Fibroblast of skin of right quadriceps (primary cell): ENCODE measurements at regions not wholly inside any gene's neighbourhood (a gene's known extent, or its start where the extent isn't known, plus 50 kb on each side); places are given as distances from the start of the nearest gene placed in this dataset.
A peak's percentile ranks its signal among the peaks of the same experiment; 100 is the strongest.

Experiments used
- DNase-seq: peaks from one replicate; pipeline ENCODE4 v3.0.0-alpha.2; 2013

DNA sequence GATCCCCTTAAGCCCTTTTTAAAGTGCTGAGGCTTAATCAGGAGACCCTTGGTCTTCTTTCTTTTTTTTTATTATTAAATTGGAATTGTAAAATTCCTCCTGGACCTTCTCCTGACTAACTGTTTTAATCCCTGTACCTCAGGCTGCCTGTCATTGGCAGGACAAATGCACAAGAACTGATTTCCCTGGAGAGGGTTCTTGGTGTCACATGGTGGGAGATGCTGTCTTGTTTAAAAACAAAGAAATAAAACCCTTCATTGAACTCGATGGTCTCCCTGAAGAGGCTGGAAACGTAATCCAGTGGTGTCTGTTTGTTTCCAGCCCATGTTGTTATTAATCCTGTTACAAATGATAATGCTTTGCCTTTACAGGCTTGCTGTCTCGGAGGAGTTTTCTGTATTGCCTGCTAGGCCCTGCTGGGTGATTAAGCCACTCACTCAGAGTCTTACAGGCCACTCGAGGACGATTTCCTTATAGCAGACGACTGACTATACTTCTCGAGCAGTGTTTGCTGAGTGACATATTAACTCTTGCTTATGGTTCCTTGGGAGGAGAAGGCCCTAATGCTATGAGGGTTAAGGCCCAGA lies 100.5 kb upstream of the MGAT5 start:
- no peak for DNase-seq

DNA sequence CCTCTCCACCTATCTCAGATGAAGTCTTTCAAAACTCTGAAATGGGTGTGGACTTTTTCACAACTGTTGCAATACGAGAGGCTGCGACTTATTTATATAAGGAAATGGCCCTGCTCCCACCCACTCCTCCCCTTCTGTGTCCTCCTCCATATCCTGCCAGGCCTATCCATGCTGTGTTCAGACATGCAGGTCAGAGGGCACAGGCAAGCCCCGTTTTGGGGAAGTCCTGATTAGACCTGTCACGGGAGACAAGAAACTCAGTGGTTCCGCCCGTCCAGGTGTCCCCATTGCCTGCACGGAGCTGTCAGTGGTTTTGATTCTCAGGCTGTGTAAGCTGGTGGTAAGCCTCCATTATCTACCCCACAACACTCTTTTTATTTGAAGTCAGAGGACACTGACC lies 99.6 kb upstream of the MGAT5 start:
- no peak for DNase-seq

DNA sequence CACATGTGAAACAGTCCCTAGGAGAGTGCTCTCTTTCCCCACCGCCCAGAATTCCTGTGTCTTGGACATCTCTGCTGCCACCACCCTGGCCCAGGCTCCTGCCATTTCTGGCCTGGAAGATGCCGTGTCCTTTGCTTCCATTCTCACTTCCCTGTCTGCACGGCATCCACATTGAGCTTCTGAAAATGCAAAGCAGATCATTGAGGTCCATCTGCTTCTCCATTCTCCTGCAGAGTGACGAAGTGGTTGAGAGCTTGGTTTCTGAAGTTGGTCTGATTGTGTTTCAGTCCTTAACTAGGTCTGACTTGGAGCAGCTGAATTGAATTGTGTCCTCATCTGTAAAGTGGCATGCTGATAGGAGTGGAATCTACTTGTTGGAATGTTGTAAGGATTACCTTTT lies 98.7 kb upstream of the MGAT5 start:
- DNase-seq: no peak

DNA sequence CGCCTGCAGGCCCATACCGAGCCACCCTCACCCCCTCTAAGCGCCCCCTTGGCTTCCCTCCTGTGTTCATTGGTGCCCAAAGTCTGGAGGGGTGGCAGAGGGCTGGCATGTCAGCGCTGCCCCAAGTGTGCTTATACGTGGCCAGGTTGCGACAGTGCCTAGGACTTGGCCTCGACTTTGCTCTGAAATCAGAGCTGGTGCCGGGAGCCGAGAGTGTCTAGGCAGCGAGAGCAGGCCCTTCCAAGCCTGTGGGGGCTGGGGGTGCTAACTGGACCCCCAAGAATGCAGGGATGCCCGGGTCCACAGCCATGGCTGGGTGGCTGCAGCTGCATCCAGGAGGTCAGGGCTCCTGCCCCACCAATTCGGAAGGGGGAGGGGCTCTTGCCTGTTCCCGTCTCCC lies 95.6 kb upstream of the MGAT5 start:
- no peak for DNase-seq

DNA sequence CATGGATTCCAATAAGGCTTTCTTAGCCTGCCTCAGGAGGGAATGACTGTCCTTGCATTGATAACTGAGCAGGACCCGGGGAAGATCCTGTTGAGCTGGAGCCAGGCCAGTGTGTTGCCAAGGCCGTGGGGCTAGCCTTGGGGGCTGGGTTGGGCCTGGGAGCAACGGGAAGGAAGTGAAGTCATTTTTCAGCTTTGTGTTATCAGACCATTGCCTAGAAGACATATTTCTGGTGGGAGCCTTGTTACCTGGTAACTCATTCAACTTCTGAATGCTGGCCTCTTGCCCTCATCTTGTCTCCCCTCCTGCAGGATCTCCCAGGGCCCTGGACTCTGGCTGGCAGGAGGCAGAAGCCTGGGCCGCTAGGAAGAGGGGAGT lies 92.7 kb upstream of the MGAT5 start:
- DNase-seq: no peak

DNA sequence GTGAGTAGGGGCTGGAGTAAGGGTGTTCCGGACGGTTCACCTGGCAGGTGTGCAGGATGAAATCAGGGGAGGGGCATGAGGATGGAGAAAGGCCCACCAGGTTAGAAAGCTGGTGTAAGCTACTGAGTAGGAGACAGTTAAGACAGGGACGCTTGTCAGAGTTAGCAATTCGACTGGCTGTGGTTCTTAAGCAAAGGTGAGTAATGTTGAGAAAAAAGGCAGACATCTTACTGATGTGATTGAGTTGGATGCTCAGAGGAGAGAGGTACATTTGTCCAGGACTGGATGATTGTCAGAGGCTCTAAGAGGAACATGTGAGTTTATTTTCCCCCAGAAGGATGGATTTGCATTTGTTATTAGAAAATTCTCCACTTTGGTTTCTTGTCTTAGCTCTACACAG lies 90.5 kb upstream of the MGAT5 start:
- DNase-seq: no peak

DNA sequence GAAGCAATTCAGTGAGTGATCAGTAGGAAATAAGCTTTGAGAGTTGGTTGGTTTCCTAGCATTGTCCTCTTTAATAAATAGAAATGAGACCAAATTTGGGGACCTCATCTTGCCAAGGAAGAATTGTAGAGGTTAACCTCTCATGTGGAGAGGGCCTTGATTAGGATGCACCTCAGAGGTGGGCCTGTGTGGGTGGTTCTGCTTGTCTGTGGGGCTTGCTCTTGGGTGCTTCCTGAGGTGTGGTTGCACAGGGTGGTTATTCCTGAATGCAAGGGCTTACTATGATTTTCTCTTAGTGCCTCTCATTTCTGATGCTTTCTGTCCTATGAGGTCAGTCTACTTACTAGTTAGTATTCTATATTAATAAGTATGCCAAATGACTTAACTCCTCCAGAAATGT lies 89.6 kb upstream of the MGAT5 start:
- no peak for DNase-seq

DNA sequence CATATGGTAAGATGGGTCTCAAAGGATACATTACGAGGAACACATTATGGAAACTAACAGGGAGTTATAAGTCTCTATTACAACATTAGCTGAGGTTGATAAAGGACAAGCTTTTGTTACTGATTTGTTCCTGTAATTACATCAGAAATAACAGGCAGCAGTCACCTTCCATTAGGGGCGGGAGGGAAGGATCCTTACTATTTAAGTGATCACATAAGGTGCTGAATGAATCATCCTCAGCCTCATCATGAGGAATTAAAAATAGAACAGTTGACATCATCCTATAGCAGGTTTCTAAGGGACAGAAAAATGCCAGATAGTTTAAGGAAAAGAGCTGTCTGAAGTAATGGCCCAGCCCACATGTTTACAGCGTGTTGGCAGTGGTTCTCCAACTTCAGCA lies 86.9 kb upstream of the MGAT5 start:
- DNase-seq: peak; percentile 61

DNA sequence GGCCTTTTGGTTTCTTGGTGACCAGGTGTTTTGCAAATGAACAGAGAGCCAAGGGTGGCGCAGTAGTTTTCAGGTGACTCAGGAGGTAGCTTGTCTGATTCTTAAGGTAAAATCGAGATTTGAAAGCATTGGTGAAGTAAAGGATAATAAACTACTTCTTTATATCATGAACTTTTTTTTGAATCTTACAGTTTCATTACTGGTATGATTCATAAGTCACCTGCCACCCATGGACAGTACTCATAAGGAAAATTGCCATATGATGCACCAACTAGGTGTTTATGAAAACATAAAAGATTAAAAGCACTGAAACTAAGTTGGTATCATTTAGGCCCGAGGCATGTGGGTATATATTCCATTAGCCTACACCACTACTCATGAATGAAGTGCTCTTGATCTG lies 84.1 kb upstream of the MGAT5 start:
- no peak for DNase-seq

DNA sequence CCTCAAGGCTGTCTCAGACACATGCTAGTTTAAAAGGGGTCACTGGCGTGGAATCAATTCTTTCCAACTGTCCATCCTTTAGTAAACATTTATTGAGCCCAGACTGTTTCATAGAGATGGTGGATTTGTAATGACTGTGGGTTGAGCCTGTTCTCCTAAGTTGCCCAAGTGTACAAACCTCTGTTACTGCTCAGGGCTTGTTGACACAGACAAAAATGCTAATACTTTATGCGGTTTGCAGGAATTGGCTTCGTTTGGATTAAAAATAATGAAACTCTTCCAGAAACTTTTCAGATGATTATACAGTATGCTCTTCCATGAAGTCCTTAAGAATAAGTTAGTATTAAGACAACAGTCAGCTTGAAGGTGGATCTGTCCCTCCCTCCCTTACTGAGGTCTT lies 83.6 kb upstream of the MGAT5 start:
- DNase-seq: no peak

DNA sequence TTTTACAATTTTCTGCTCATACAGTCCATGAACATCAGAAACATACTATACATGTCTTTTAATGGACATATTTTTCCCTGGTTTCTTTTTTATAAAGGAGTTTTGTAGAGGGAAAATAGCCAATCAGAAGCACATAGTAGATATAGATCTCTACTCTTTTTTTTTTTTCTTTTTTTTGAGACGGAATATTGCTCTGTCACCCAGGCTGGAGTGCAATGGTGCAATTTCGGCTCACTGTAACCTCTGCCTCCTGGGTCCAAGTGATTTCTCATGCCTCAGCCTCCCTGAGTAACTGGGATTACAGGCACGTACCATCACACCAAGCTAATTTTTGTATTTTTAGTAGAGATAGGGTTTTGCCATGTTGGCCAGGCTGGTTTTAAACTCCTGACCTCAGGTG lies 83.2 kb upstream of the MGAT5 start:
- no peak for DNase-seq

DNA sequence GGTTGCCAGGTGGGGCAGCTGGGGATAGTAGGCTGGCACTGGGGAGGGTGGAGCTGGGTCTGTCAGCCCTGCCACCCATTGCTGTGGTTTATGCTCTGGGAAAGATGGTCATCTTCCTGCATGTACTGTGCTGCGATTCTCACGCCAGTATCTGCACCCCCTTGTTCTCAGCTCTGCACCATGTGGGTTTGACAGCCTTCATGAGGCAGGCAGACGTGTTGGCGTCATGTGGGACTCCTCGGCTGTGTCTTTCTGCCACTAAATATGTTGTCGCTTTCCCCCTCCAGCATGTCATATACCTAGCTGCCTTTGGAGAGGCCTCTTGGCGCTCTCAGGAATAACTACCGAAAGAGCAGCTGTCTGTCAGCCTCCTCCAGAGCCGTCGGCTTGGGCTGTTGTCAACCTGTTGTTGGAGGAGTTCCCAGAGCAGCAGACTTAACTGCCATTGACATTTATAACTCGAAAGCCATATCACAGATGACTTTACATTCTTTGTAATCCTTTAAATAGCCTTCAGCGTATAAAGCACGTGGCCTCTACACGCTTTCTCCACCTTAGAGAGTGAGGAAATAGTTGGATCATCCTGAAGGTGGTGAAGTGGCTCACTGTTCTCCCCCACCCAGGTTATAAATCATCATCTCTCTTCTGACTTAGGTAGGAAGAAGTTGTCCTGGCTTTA lies 80.4 kb upstream of the MGAT5 start:
- DNase-seq: peak; percentile 12

DNA sequence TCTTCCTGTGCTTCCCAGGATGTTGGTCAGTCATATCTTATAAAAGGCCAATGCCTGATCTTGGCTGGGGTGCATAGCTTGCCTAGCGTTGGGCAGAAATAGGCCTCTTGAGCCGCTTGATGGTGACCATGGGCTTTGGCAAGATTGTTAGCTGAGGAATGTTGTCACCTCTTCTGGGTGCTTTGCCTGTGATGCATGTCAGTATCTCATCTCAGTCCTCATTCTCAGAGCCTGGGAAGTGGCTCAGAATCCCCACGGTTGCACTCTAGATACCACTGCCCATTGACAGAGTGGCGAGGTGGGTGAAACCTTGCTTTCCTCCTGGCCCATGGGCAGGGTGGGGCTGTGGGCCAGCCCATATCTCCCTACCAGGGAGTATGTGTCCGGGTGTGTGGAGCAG lies 79.2 kb upstream of the MGAT5 start:
- no peak for DNase-seq

DNA sequence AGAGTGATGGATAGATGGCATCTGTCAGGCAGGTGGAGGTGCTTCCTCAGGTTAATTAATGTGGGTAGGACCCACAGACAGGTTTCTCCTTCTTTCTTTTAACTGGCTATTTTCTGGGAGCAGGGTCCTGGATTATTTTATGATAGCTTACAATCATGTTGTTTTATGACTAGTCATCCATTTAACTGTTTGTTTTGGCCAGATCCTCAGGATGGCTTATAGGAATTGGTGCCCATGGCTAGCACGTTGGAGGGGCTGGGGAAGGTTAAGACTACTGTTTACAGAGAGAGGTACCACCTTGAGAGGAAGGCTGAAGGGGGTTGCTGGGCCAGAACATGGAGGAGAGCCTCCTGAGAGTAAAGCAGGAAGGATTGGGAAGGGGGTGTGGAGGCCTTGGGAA lies 78.0 kb upstream of the MGAT5 start:
- DNase-seq: no peak

DNA sequence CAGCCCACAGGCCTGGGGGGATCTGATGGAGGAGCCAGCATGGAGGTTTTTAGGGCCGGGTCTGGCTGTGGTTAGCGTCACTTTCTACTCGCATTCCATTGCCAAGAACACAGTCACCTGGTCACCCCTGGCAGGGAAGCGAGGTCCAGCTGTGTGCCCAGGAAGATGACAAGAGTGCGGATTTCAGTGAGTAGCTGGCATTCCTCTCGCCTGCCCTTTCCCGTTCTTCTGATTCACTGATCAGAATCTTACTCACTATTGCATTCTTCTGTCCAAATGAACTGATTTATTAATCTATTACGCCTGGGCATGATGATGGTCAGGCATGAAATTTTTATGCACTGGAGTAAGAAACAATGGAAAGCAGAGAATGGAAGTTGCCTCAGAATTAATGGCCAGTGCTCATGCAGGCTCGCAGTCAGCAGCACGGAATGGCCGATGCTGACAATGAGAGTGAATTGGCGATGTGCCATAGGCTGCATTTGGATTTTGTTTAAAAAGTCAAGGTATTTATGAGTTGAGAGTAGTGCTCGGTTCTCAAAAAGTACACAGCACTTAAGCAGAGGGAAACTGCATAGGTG lies 76.4 kb upstream of the MGAT5 start:
- peak; percentile 23 for DNase-seq

DNA sequence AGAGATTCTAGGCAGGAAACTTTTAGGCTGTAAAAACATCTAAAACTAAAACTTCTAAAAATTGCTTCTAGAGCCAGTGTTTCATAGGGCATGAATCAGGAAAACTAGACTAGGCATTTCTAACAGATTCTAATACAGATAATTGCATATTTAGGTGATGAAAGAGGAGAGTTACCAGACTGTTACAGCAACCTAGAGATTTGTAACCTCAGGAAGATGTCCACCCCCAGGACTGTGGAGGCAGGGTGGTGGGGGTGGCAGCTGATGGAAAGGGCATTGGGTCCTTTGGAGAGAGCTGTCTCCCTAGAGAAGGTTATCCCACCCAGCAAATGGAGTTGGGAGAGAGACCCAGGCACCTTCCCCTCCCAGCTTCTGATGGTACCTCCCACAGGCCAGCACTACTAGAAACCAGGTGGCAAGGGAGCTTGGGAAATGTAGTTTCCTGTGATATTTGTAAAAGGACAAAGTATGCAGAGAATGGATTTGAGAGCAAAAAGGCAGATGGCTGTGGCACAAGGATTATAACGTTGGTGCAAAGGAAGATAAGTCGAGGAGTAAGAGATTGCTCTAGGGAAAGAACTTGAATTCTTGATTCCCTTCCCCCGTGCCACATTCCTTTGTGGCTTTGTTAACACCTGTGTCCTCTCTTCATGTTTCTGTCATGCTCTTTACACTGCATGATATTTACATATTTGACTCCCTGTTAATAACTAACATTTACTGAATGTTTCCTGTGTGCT lies 75.6 kb upstream of the MGAT5 start:
- peak; percentile 16 for DNase-seq

DNA sequence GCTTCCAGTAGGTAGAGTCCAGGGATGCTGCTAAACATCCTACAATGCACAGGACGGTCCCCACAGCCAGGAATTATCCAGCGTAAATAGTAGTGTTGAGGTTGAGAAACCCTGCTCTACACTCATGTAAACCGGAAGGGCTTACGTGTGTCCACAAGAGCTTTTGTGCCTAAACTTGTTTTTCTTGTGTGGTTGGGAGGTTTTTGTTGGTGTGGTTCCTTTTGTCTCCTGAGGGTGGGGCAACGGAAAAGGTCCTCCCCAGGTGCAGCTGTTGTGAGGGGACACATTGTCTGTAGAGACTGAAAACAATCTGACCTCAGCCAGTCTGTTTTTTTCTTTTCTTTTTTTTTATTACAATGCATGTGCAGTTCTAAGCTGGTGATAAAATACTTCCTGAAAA lies 72.7 kb upstream of the MGAT5 start:
- DNase-seq: no peak

DNA sequence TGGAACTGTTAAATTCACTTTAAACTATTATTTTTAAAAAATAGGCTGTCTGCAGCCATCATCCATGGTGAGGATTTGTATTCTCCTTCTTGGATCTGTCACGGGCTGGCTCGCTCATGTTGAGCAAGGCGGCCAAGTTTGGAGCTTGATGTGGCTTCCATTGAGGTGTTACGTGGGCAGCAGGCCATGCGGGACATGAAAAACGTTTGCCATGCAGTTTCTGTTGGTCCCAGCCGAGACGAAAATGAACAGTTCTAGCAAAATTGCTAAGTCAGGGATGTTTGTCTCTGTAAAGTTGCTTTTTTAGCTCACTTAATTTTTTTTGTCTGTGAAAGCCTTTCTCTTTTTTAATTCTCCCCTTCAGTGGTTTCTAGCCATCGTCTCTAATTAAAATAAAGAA lies 70.2 kb upstream of the MGAT5 start:
- no peak for DNase-seq

DNA sequence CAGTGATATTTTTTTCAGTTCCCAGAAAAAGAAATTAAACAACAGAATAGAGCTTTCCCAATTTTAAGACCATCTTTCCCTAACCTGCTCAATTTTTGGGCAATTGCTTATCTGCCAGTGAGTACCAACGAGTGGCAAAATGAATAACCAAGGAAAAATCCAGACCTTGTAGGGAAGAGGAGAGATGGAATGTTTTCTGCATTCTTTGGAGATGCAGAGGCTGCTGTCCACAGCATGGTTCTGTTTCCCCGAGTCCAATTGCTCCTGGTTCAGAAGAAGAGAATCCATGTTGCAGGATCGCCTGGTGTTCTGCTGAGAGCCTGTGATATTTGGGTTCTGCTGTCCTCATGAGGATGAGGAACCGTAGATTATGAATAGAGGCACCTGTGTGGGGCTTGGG lies 68.2 kb upstream of the MGAT5 start:
- DNase-seq: no peak

DNA sequence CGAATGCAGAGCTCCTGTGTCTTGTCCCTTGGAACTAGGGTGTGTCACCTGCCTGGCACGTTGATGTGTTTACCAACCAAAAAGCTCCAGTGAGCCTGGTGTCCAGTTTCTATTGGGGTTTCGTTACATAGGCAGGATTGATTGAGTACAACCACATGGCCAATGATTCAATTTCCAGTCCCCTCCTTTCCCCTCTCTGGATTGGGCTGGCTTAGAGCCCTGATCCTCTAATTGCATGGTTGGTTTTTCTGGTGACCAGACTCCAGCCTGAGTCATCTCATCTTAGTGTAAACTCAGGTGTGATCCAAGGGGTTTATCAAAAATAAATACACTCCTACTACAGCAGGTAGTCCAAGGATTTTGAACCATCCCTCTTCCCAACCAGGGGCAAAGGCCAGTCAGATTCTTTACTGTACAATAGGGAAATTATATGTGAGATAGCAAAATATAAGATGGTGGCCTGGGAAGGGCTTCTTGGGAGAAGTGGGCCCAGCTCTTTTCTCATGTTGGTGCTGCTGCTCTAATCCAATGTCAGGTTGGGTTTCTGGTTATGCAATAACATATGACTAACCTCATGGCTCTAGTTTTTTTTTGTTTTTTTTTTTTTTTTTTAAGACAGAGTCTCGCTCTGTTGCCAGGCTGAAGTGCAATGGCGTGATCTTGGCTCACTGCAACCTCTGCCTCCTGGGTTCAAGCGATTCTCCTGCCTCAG lies 64.7 kb upstream of the MGAT5 start:
- DNase-seq: peak; percentile 37

DNA sequence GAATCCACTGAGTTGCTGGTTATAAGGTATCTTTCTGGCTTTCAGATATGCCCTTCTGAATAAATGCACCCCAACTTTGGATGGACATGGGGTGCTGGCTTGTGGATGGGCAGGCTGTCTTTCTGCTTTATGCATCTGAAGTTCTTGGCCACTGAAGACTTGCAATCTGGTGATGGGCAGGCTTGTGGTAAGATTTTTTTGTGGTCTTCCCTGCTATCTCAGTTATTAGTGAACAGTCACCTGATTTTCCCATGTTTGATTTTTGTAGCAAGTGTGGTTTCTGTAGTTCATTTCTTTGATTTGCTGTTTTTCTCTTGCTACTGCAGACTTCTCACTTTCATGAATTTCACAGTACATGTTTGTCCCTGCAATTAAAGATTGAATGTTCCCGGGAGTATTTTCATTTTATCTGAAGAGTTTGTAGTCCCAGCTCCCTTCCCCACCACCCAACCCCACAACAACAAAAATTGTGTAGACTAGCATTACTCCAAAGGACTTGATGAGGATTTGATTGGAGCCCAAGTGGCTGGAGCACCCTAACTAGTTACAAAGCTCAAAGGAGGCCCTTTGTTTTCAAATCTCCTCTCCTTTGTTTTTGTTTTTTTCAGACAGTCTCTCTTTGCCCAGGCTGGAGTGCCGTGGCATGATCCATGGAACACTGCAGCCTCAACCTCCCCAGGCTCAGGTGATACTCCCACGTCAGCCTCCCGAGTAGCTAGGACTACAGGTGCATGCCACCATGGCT lies 63.6 kb upstream of the MGAT5 start:
- no peak for DNase-seq

DNA sequence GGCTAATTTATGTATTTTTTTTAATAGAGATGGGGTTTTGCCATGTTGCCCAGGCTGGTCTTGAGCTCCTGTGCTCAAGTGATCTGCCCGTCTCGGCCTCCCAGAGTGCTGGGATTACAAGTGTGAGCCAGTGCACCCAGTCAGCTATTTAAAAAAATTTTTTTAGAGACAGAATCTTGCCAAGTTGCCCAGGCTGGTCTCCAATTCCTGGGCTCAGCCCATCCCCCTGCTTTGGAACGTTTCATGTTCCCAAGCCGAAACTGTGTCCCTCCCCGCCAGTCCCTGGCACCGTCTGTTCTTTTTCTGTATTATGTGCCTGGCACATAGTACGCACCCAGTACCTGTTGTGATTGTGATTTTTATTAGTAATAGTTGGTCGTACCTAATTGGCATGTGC lies 63.1 kb upstream of the MGAT5 start:
- no peak for DNase-seq

DNA sequence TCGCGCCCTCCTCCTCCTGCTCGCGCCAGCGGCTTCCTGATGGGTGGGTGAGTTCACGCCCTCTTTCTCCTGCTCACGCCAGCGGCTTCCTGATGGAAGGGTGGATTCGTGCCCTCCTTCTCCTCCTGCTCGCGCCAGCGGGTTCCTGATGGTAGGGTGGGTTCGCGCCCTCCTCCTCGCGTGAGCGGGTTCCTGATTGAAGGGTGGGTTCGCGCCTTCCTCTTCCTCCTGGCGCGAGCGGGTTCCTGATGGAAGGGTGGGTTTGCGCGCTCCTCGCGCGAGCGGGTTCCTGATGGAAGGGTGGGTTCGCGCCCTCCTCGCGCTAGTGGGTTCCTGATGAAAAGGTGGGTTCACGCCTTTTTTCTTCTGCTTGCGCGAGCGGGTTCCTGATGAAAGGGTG lies 62.0 kb upstream of the MGAT5 start:
- no peak for DNase-seq
